ENCODE measurements at regions not wholly inside any gene's neighbourhood (a gene's known extent, or its start where the extent isn't known, plus 50 kb on each side); places are given as distances from the start of the nearest gene placed in this dataset.

GRCh38 chr12:90111791-90112580 is 403.3 kb upstream of the ATP2B1 start:
- no peak for TF ChIP-seq CTCF (IDR thresholded peaks at IDR 0.05)
- TF ChIP-seq POLR2A (IDR thresholded peaks at IDR 0.05), result no peak
